ENCODE measurements at regions not wholly inside any gene's neighbourhood (a gene's known extent, or its start where the extent isn't known, plus 50 kb on each side); places are given as distances from the start of the nearest gene placed in this dataset.

DNA sequence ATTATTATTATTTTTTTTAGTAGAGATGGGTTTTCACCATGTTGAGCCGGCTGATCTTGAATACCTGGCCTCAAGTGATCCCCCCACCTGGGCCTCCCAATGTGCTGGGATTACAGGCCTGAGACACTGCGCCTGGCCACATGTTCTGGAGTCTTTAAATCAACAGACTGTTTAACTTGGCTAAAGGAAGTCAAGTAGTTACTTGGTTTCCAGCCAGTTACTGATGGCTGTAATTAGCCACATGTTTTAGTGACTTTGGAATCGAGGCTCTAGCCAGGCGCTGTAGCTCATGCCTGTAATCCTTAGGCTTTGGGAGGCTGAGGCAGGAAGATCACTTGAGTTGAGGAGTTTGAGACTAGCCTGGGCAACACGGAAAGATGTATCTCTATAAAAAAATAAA is 699.2 kb upstream of the RBFOX1 start:
- TF ChIP-seq POLR2AphosphoS5 (IDR thresholded peaks at IDR 0.05; ENCODE audit: insufficient read depth in 1 of 2, low read depth in 1 of 2) = no peak
- TF ChIP-seq, protein P1, sequence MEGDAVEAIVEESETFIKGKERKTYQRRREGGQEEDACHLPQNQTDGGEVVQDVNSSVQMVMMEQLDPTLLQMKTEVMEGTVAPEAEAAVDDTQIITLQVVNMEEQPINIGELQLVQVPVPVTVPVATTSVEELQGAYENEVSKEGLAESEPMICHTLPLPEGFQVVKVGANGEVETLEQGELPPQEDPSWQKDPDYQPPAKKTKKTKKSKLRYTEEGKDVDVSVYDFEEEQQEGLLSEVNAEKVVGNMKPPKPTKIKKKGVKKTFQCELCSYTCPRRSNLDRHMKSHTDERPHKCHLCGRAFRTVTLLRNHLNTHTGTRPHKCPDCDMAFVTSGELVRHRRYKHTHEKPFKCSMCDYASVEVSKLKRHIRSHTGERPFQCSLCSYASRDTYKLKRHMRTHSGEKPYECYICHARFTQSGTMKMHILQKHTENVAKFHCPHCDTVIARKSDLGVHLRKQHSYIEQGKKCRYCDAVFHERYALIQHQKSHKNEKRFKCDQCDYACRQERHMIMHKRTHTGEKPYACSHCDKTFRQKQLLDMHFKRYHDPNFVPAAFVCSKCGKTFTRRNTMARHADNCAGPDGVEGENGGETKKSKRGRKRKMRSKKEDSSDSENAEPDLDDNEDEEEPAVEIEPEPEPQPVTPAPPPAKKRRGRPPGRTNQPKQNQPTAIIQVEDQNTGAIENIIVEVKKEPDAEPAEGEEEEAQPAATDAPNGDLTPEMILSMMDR (IDR thresholded peaks at IDR 0.05) = no peak

Data from vagina (tissue), 2 donors.